NCI-H69 (cell line): ENCODE measurements at regions not wholly inside any gene's neighbourhood (a gene's known extent, or its start where the extent isn't known, plus 50 kb on each side); places are given as distances from the start of the nearest gene placed in this dataset.
A peak's percentile ranks its signal among the peaks of the same experiment; 100 is the strongest.

Experiments used
- DNase-seq: peaks from one replicate; lab custom pipeline; 2025; lab: John Stamatoyannopoulos, UW

DNA sequence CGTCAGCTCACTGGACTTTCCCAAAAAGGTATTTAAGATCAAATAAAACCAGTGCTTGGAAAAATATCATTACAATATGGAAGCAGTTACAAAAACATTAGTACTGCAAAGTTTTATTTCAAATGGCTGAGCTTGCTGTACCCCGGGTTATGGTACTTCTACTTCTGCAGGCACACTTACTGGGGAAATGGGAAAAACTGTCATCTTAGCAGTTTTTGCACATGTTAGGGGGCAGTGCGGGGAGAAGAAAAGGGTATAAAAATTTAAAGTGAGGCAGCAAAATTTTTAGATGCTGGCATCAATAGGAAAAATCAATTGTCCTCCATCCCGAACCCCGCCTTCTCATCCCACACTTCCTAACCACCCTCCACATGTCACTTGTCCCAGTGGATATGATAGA is 133.4 kb downstream of the ATG4C start:
- DNase-seq: no peak

- no peak for DNase-seq
These were observed 133.9 kb downstream of the ATG4C start for GRCh38 chr1:62917805-62918204.

DNA sequence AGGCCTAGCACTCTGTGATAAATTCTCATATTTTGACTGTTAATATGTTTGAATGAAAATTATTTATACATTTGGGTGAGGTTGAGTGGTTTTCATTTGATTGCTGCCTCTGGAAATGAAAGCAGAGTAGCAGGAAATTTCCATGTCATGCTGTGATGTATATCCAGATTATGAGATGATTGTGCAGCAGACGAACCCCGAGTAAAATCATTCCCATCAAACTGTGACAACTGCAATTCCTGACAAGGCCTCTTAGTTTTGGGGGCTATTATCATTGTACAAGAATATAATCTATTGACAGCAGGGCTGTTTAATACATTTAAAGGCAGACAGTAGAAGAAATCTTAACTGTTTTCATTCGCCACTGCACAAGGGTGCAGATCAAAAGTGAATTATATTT is 134.8 kb downstream of the ATG4C start:
- DNase-seq: no peak

- DNase-seq: no peak
These were observed 138.1 kb downstream of the ATG4C start for GRCh38 chr1:62922006-62922405.

GRCh38 chr1:62924983-62925790 is 141.3 kb downstream of the ATG4C start:
- DNase-seq: no peak

DNA sequence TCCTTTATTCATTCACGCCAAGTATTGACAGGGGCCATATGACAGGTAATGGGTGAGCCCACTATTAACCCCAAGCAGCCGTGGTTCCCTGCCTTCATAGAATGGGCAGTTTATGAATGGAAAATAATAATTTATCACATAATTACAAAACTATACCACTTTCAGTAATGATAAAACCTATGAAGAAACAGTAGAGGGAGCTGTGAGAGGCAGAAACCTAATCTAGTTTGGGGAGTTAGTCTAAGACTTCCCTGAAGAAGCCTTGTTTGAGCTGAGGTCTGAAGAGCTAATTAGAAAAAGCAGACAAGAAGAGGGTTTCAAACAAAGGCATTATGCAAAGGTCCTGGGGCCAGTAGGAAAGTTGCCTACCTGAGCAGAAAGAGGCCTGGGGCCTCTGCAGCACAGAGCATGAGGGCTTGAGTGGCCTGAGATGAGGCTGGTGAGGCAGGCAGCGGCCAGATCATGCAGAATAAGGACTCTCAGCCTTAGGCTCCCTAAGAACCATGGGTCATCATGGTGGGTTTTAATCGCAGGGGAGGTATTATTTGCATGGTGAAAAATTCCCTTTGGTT is 142.8 kb downstream of the ATG4C start:
- DNase-seq: no peak

DNA sequence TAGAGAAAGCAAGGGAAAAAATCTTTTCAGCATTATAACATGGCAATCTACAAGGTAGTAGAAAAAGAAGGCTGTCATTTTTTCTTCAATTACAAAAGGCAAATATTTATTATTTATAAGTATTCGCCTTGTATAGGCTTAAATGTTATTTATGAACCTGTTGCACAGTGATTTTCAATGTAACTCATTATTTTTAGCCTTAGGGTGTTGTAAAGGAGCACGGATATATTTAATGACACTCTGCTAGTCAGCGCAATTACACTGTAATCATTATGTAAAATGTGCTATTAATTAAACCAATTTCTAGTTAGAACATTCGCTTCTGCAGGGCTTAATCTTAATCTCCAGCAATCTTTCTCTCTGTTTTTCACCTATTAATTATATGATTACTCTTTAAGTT is 145.0 kb downstream of the ATG4C start:
- DNase-seq: peak; percentile 6

DNA sequence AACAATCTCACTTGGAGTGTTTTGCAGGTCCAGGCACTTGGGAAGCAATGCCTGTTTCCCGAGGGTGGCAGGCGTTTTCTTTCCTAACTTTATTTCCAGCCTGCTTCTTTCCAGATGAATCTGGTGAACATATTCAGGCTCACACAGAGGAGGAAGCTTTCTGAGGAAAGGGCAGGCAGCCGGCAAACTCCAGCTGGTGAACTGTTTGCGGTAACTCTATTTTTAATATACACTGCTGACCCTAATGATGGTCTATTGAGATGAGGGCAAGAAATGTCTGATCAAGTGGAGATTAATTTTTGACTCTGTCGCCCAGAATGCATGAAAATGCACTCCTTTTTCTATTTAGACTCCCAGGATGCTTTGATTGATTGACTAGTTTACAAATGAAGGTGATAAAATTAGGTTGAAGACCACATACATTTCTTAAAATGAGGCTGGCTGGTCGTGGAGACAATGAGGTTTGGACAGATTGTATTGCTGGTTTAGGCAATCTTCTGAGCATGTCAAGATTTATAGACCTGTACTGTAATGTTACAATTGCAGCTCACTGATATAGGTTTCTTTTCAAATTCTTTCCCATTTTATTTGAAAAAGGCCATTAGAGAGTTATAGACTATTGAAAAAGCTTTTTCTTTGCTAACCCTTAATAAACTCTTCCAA is 153.8 kb downstream of the ATG4C start:
- DNase-seq: no peak

- no peak for DNase-seq
These were observed 157.8 kb downstream of the ATG4C start for GRCh38 chr1:62941780-62942179.

DNA sequence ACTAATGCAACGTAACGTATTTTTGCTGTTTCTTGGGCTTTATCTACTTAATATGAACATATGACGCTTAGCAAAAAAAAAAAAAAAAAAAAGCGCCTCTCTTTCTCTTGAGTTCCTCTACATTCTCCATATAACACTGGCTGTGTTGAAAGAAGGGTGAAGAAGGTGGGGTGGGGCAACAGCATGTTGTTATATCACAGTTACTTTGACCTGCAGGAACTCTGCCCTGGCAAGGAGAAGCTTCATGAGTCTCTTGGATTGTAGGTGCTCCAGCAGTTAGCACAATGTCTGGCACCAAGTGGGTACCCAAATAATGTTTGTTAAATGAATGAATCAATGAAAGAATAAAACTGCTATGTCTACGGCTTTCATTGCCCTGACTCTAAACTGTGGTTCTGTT is 162.6 kb downstream of the ATG4C start:
- no peak for DNase-seq

DNA sequence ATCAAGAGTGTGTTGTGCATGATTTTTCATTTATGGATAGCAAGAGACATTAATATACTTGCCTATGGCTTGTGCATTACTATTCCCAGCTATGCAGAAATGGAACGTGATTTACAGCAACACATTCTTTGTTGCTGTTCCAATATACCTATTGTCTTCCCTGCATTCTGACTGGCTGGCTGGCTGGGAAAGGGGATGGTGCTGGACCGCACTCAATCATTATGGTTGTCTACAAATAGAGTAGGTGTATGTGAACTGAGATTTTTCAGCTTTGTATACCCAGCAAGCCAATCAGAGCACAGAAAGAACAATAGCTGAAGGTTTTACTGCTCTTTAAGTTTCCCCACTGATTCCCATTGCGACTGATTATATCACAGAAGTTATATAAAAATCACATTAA is 167.5 kb downstream of the ATG4C start:
- peak; percentile 74 for DNase-seq

DNA sequence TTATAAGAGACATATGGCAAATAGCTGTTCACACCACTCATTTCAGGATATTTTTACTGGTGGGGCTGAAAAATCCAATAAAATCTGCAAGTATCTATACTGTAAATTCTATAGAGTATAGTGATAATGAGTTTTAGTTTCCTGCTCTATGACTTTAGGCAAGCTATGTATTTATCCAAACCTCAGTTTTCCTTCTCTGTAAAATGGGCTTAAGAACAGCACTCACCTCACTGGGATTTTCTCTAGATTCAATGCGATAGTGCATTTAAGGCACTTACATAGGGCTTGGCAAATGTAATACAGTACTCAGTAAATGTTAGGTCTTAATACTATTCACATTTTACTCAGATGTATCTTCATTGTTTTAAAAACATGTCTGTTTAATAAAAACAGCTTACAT is 168.7 kb downstream of the ATG4C start:
- DNase-seq: no peak

- no peak for DNase-seq
These were observed 169.7 kb downstream of the ATG4C start for GRCh38 chr1:62953633-62954032.

GRCh38 chr1:62954758-62955157 is 170.8 kb downstream of the ATG4C start:
- no peak for DNase-seq

GRCh38 chr1:62955666-62956065 is 171.7 kb downstream of the ATG4C start:
- DNase-seq: peak; percentile 4

DNA sequence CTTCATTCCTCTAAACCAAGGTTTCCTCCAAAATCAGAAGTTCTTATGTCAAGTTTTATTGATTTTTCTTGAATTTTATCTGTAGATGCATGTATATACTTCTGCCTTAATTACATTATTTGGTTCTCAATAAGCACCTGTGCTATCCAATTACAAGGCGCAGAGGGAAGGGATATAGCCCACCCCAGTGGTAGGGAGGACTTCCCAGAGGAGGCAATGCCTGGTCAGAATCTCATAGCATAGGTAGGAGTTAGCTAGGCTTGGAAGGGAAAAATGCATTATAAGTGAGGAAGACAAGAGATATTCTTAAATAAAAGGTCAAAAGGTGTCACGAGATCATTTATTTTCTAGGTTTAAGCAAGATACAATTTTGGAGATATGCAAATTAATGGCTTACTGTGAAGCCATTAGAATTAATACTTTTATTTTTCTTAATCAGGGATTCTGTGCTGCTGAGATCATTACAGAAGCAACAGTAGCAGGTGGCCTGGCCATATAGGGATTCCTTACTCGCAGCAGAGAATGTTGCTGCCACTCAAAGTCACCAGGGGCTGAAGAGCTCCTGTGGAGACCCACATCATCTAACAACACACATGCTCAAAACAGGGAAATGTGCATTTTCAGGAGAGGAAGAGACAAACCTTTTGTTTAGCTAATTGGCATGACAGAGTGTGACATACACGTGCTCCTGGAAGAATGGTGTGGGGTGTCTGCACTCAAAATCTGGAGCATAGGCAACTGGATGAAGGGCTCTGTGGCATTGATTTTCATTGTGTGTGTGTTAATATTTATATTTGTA is 178.3 kb downstream of the ATG4C start:
- DNase-seq: peak; percentile 75

DNA sequence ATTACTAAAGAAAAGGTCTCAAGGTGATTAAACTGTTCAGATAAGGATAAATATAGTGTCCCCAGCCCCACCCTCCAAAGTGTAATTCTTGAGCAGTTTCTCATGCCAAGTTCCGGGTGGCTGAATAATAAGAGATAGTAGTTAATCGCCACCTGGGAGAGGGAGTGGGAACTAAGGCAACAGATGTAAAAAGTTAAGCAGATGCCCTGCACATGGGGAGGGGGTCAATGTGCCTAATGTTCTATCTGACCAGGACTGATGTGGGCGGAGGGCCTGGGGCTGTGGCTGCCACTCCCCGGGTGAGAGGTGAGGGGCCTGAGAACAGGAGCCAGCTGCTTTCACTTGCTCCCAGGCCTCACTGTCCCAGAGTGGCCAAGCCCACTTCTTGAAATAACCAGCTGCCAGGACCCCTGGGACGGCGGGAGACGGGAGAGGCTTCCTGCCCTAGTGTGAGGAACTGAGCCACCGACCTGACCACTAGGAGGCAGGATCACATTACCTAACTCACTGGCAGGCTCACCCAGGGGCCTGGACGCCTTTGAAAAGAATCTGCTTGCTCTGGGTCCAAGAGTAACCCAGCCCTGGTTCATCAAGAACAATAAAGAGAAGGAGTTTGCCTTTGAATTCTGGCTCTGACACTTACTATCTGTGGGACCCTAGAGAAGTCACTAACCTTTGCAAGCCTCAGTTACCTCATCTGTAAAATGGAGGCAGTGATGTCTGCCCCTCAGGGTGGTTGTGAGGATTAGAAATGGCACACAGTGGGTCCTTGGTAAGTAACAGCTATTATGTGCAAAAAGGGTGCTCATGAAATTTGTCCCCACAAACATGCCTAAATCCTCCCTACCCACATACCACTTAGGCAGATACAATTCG is 179.2 kb downstream of the ATG4C start:
- peak; percentile 90 for DNase-seq

- no peak for DNase-seq
These were observed 180.2 kb downstream of the ATG4C start for GRCh38 chr1:62964141-62964540.

DNA sequence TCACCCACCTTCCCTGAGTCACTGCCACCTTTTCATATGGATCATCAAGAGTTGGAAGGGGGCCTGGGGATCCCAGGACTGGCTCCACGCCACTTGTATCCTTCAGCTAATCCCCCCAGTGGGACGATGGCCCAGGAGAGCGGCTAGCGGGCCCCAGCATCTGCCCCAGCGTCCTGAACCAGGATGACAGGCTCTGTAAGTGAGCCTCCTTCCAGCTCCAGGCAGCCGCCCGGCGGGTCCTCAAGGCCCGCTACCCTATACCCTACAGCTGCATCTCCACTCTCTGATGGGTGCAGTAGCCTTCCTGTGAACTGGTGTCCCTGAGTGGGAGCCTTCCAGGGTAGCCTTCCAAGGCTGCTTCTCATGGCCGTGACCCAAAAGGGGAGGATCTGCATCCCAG is 183.1 kb downstream of the ATG4C start:
- no peak for DNase-seq

DNA sequence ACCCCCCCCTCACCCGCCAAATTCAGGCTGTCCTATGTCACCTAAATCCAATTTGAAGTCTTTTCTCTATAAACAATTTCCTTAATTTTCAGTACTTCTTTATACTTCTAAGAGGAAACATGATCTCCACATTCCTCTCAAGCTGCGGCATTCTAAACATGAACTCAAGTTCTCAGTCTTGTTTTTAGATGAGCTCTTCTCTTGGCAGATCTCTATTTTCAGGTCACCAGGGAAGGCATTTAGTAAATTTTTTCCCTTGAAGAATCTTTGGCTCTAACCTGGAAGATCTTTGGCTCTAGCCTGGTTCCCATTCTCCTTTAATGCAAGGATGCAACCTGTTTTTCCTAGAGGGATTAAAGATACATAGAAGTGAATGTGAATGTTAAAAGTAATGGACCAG is 193.4 kb downstream of the ATG4C start:
- no peak for DNase-seq

DNA sequence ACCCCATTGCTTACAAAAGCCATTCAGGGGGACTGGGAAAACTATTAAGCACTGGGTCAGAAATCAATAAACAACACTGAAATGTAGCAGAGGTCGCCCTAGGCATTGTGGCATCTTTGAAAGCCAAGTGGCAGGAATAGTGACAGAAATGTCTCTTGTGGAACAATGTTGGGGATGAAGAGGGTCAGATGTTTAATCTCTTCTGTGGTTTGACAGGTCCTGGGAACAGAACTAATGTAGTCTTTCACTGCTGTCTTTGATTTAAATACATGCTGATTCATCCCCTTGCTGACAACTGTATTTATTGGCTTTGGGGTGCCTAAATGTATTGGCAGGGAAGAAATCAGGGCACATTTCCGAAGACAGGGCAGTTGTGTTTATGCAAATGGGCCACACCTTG is 194.8 kb downstream of the ATG4C start:
- no peak for DNase-seq

DNA sequence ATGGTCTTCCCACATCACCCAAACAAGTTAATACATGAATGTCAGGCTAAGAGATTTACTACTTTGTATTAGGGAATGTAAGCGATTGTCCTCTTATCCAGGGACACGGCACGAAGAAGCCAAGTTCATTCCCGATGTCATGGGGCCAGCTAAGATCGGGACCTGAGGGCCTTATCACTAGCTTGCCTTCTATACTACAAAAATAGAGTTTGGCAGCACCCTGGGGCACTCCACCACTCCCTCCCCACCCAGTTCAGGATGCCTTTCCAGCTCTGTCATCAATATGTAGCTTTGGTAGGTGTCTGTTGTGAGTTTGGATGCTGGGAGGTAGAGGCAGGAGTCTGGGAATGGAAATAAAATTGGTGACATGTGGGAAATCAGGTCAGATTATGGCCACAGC is 197.5 kb downstream of the ATG4C start:
- no peak for DNase-seq
